Frontal cortex (tissue), 3 donors: ENCODE measurements at regions not wholly inside any gene's neighbourhood (a gene's known extent, or its start where the extent isn't known, plus 50 kb on each side); places are given as distances from the start of the nearest gene placed in this dataset.
"Not testable (repeated sequence)": the region's sequence is repeated elsewhere in the genome, so short reads cannot be mapped to it uniquely, and the experiment has no call there.

Experiments used
- DNase-seq, 2 donors: peaks; one replicate each; pipeline ENCODE4 v3.0.0; 2012; ENCODE audit warnings: low spot score in 2 of 2
- FAIRE-seq: peaks from 2 replicates; lab custom pipeline; 2012; peaks lifted over from hg19 to GRCh38; lab: Jason Lieb, UNC
- donor health status: control.
- donor health status: control.
- donor health status: control.

DNA sequence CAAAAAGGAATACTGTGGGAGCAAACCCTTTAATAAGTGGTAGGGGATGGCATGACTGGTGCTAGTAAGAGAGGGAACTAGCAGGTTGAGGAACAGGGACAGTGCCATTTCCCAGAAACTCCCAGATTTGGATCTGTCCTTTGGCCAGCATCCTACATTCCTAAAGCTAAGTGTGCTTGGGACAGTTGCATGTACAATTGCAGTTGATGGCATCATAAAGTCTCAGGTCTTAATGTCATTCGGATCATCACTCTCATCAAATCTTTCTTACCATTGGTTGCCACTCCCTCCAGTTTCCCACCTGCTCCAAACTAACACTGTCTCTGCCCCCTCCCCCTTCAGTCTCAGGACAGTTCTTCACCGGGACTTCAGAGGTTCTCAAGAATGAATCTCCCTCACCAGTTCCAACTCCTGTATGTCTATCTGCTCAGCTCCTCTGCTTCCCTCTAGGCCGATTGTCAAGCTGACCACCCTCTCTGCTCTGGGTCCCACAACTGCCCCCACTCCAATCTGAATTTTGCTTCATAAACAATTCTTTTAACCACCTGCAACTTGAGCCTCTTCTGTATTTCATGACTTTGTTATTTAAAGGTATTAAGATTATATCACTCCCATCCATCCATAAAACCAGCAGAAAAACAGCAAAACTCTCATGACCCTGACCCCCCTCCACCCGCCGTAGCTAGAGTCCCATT, 260.8 kb downstream of the CGGBP1 start:
- FAIRE-seq: no peak
- no peak for DNase-seq

DNA sequence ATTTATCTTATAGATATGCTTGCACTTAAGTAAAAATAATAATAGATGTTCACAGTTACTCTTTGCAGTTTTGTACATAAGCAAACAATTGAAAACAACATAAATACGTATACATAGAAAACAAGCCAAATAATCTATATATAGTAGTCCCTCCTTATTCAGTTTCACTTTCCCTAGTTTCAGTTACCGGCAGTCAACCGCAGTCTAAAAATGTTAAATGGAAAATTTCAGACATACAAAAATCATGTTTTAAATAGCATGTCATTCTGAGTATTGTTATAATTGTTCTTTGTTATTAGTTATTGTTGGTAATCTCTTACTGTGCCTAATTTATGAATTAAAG, 262.0 kb downstream of the CGGBP1 start:
- no peak for FAIRE-seq
- DNase-seq: no peak

DNA sequence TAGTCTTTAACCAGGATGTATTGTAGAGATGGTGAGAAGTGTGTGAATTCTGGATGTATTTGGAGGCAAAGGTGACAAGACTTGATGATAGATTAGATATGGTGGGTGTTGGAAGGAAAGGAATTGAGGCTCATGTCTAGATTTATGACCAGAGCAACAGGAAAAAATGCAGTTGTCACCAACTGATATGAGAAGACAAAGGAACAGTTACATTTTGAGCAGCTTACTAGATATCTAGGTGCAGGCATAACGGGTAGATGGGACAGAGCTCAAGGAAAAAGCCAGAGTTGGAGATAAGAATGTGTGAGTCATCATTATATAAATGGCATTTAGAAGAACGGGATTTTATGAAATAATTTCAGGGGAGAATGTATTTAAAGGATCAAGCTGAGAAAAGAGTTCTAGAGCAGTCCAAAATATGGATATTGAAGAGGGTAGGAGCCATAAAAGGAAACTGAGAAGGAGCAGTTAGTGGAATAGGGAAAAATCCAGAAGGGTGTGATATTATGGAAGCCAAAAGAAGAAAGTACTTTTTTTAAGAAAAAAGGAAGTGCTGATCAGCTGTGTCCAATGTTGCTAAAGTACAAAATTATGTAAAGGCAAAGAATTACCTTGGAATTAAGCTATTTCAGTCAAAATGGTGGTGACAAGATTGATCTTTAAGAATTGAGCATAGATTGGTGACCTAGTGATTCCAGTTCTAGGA, 262.5 kb downstream of the CGGBP1 start:
- FAIRE-seq: no peak

GRCh38 chr3:87795701-87796100, 263.1 kb downstream of the CGGBP1 start:
- FAIRE-seq: no peak
- no peak for DNase-seq

More for the DNA sequence above, 262.5 kb downstream of the CGGBP1 start:
- DNase-seq: no peak

- DNase-seq: no peak
- FAIRE-seq: no peak
Measured at GRCh38 chr3:87793337-87793877, 265.4 kb downstream of the CGGBP1 start.

- no peak for FAIRE-seq
- no peak for DNase-seq
Measured at GRCh38 chr3:87792534-87793336, 266.1 kb downstream of the CGGBP1 start, which contains the start of gene HTR1F. TSS of gene HTR1F (plus strand) at chr3:87792706.

DNA sequence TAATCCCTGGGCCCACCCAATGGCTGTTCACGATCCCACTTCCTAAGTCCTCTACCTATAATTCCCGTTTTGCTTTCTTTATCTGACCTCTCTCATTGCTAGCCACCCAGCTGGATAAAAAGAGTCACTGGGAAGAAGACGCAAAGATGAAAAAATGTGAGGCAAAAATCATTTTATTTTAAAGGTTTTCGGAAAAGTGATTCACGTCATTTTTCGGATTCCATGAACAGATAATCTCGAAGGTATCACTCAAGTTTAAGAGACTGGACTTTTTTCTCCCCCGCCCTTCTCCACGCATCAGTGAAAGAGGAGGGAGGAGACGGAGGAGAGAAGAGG, 266.6 kb downstream of the CGGBP1 start:
- DNase-seq (no peak), FAIRE-seq (no peak)

GRCh38 chr3:87791248-87792027, 267.4 kb downstream of the CGGBP1 start:
- no peak for FAIRE-seq
- DNase-seq: no peak

DNA sequence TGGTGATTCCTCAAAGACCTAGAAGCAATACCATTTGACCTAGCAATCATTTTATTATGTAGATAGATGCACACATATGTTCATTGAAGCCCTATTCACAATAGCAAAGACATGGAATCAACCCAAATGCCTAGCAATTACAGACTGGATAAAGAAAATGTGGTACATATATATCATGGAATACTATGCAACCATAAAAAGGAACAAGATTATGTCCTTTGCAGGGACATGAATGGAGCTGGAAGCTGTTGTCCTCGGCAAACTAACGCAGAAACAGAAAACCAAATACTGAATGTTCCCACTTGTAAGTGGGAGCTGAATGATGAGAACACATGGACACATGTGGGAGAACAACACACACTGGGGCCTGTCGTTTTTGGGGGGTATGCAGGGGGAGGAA, 269.8 kb downstream of the CGGBP1 start:
- not testable (repeated sequence) for FAIRE-seq, DNase-seq

- FAIRE-seq (no peak), DNase-seq (no peak)
Measured at GRCh38 chr3:87788516-87788915, 270.3 kb downstream of the CGGBP1 start.

DNA sequence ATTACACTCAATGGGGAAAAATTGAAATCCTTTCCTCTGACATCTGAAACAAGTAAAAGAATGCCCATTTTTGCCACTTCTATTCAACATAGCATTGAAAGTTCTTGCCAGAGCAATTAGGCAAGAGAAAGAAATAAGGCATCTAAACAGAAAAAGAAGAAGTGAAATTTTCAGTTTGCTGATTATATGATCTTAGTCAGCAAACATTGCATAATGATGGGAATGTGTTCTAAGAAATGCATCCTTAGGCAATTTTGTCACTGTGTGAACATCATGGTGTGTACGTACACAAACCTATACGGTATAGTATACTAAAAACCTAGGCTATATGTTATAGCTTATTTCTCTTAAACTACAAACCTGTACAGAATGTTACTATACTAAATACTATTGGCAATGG, 278.0 kb downstream of the CGGBP1 start:
- DNase-seq (no peak), FAIRE-seq (no peak)

DNA sequence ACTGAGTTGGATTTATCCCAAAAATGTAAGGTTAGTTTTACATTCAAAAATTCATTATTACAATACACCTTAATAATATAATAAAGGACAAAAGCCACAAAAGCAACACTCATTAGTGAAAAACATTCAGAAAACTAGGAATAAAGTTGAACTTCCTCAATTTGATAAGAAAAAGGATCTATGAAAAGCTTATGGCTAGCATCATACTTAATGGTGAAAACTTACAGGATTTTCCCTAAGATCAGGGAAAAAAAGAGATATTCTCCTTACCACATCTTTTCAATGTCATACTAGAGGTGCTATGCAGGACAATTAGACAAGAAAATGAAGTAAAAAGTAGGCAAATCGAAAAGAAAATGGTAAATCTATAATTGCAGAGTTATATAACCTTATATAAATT, 279.9 kb downstream of the CGGBP1 start:
- FAIRE-seq (no peak), DNase-seq (no peak)

GRCh38 chr3:87771337-87772192, 287.2 kb downstream of the CGGBP1 start:
- no peak for FAIRE-seq

GRCh38 chr3:87766721-87767120, 292.1 kb downstream of the CGGBP1 start:
- FAIRE-seq: no peak
- no peak for DNase-seq

More at GRCh38 chr3:87771337-87772192, 287.2 kb downstream of the CGGBP1 start:
- no peak for DNase-seq

DNA sequence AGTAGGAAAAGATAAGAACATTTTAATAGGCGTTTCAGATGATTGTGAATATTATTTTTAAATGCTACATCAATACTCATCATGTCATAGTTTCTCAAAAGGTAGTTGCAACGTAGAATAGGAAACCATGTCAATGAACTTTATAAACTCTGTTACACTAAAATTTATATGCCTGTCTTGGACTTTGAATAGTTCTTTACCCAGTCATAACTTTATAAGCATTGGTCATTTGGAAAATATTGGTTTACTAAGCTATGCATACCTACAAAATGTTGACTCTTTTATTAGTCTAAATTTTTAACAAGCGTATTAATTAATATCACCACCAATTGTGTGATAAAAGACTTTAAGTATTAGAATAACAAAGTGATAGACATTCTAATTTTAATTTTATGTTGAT, 293.5 kb downstream of the CGGBP1 start:
- DNase-seq (no peak), FAIRE-seq (peak; percentile 17)

DNA sequence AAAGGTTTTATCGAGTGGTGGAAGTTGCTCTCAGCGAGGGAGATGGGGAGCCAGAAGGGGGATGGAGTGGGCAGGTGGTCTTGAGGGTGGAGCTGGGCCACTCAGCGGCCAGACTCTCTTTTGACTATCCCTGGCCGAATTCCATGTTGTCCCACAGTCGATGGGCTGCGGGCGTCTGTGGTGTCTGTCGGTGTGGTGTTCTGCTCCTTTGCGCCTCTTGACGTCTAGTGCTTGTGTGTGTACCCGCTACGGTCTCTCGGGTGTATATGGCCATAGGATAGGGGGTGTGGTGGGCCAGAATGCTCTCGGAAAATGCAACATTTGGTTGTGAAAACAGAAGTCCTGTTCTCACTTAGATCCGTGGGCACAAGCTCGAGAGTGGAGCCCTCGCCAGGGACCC, 297.0 kb downstream of the CGGBP1 start:
- no peak for DNase-seq
- no peak for FAIRE-seq

- DNase-seq (no peak), FAIRE-seq (no peak)
Measured at GRCh38 chr3:87761341-87761740, 297.5 kb downstream of the CGGBP1 start.

GRCh38 chr3:87756616-87757015, 302.2 kb downstream of the CGGBP1 start:
- no peak for DNase-seq
- no peak for FAIRE-seq

GRCh38 chr3:87755852-87756251, 303.0 kb downstream of the CGGBP1 start:
- no peak for DNase-seq
- no peak for FAIRE-seq
